SK-N-MC (cell line): ENCODE measurements at regions not wholly inside any gene's neighbourhood (a gene's known extent, or its start where the extent isn't known, plus 50 kb on each side); places are given as distances from the start of the nearest gene placed in this dataset.

Experiments
- EZH2 ChIP-seq: fragments of 200-600 bp; sonication (generic); IDR thresholded peaks from one replicate; pipeline ENCODE4 v1.6.1; 2017; ENCODE audit warnings: antibody characterized with exemption
- FOXP2 ChIP-seq: optimal IDR thresholded peaks from 2 replicates; pipeline ENCODE3; 2011; ENCODE audit warnings: mild to moderate bottlenecking, moderate library complexity; ENCODE audit not compliant: insufficient read depth; ENCODE audit errors: extremely low read length, control extremely low read depth
- POLR2AphosphoS5 ChIP-seq: IDR thresholded peaks from 2 replicates; pipeline ENCODE4 v1.6.1; 2012; ENCODE audit warnings: mild to moderate bottlenecking, low read depth, low read length, borderline replicate concordance

- TF ChIP-seq EZH2 (no peak), FOXP2 (no peak), POLR2AphosphoS5 (no peak)
These were observed 434.2 kb upstream of the MYT1L start for GRCh38 chr2:2765176-2765800.
